ENCODE measurements at regions not wholly inside any gene's neighbourhood (a gene's known extent, or its start where the extent isn't known, plus 50 kb on each side); places are given as distances from the start of the nearest gene placed in this dataset.
A peak's percentile ranks its signal among the peaks of the same experiment; 100 is the strongest.

DNA sequence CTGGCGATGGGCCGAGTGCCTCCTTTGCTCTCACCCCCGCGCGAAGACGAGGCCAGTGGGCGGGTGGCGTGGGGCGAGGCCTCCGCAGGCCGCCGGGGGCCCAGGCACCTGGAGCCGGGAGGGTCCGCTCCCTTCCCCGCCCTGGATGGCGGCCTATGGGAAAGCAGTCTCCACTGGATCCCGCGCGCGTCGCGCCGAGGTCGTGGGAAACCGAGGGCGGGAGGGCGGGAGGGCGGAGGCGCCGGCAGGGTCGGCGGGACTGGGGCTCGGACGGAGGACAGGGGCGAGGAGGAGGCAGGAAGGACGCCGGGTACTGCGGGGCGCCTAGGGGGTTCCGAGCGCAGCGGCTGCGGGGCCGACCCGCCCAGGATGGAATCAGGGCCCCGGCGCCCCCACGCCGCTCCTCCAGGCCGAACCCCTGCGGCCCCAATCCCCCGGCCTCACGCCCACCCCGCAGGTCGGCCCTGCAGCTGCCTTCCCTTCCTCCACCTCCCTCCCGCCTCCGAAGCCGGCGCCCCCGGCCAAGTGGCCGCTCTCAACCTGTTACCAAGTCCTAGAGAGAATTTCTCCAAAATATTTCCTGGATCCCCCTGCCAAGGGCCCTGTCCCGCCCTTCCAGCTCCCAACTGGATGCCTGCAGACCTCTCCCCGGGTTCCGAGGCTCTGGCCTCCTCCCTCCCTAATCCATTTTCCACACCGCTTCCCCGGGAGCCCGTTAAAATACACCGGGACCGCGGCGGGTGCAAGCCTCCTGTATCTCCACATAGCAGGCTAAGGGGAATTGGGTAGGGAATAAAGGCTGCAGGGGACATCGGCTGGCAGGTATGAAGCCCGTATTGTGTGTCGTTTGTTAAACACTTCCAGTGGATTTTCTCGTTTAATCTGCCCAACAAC, 146.3 kb downstream of the ERCC6L2 start:
- Histone ChIP-seq H3K4me1 (no peaks in the 10 kb centered on the region), H3K4me2 (peak overlapping the region; percentile 76), H3K4me3 (peak overlapping the region; percentile 42), H3K27ac (peak overlapping the region; percentile 65 to 89), H3K9me3 (no peaks in the 10 kb centered on the region)
- TF ChIP-seq ESRRA (IDR thresholded peaks at IDR 0.05; ENCODE audit: borderline replicate concordance, low read length), result no peak
- WGBS (ENCODE audit: missing lambda C conversion rate), result 67% methylated on average over 33 of the region's 75 CpGs
- ATAC-seq, result peak; percentile 36 to 58; a peak in 5 of 6 replicates
- POLR2A ChIA-PET, result no interaction called here
- no peak for DNase-seq (ENCODE audit: low read depth in 1 of 2, low spot score in 1 of 2)
- no peak for FAIRE-seq
- CTCF ChIA-PET, result no interaction called here

DNA sequence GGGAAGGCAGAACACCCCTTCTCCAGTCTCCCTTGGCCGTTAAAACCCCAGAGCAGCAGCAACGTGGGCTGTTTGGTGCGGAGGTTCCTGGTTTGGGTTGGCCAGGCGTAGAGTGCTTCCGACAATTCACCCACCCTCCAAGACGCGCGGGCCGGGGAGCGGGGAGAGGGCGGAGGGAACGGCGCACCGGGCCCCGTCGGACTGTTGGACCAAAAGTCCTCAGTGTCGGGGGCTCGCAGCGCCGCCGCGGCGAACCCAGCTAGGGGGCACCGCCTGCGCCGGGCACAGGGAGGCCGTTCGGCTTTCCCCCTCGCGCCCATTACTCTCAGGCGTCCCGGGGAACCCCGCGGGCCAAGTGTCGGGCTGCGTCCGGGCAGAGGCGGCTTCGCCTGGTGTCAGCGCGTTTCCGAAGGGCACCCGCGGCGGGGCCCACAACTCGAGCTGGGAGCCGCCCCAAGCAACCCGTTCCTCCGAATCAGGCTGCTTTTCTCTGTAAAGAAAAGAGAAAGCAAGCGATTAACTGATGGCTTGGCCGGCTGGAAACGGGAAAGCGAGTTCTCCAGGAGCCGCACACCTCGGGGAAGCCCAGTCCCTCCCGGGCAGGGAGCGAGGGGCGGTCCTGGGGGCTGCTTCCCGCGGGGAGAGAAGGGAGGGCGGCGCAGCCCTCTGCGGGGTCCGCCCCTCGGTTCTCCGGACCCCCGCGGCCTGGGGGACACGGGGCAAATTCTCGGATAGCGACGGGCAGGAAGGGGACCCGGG, 145.5 kb downstream of the ERCC6L2 start:
- H3K27ac ChIP-seq, result peak overlapping the region; percentile 65 to 89

DNA sequence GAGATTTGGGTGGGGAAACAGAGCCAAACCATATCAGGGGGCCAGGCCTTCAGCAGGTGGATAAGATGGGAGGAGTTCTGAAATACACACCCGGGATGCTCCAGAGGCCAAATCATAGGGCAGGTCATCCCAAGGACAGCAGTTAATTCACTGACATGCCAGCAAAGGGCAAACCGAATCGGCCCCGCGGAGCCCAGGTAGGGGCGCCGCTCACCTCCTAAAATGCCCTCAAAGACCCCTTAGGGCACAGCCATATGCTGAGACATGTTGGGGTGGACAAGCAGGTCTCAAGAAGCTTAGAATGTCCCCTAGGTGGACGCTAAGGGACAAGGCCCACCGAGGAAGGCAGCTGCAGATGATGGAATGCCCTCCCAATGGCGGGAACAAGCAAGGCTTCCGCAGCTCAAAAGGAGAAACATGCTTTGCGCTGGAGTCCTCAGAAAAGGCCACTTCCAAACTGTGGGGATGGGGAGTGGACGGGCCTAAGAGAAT, 144.9 kb downstream of the ERCC6L2 start:
- no peak for FAIRE-seq
- POLR2A ChIA-PET, result no interaction called here

More for the DNA sequence above, 145.5 kb downstream of the ERCC6L2 start:
- ChIA-PET CTCF (interaction anchor here (0.7 kb wide), 1 partner anchor 197 kb away, joined by 3 read pairs; no protein-coding TSS in a partner anchor), POLR2A (no interaction called here)
- DNase-seq (ENCODE audit: low read depth in 1 of 2, low spot score in 1 of 2) (no peak), ATAC-seq (peak; percentile 28 to 72; a peak in 5 of 6 replicates), FAIRE-seq (no peak)
- Histone ChIP-seq H3K4me1 (no peaks in the 10 kb centered on the region), H3K4me3 (peak overlapping the region; percentile 42), H3K9me3 (no peaks in the 10 kb centered on the region), H3K4me2 (peak overlapping the region; percentile 76)
- 59% methylated on average over 53 of the region's 73 CpGs for WGBS (ENCODE audit: missing lambda C conversion rate)
- no peak for TF ChIP-seq EHF (CRISPR knock-in tag; IDR thresholded peaks at IDR 0.05)
- no peak for TF ChIP-seq NR3C1 (IDR thresholded peaks at IDR 0.05)
- TF ChIP-seq NFE2L2 (conservative IDR thresholded peaks at IDR 0.05; ENCODE audit: low read length), result no peak
- TF ChIP-seq, protein P1, sequence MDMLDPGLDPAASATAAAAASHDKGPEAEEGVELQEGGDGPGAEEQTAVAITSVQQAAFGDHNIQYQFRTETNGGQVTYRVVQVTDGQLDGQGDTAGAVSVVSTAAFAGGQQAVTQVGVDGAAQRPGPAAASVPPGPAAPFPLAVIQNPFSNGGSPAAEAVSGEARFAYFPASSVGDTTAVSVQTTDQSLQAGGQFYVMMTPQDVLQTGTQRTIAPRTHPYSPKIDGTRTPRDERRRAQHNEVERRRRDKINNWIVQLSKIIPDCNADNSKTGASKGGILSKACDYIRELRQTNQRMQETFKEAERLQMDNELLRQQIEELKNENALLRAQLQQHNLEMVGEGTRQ (IDR thresholded peaks at IDR 0.05), result no peak
- no peak for TF ChIP-seq JUNB (IDR thresholded peaks at IDR 0.05)
- TF ChIP-seq HDAC2 (IDR thresholded peaks at IDR 0.05), result no peak
- TF ChIP-seq TFCP2L1 (CRISPR knock-in tag; IDR thresholded peaks at IDR 0.05), result no peak
- TF ChIP-seq, protein P2, sequence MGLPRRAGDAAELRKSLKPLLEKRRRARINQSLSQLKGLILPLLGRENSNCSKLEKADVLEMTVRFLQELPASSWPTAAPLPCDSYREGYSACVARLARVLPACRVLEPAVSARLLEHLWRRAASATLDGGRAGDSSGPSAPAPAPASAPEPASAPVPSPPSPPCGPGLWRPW (IDR thresholded peaks at IDR 0.05), result no peak
- TF ChIP-seq HOXA7 (CRISPR knock-in tag; IDR thresholded peaks at IDR 0.05), result no peak
- no peak for TF ChIP-seq NPAS2 (CRISPR knock-in tag; IDR thresholded peaks at IDR 0.05; ENCODE audit: borderline replicate concordance)
- no peak for TF ChIP-seq RCOR1 (IDR thresholded peaks at IDR 0.05; ENCODE audit: low read depth, low read length)
- TF ChIP-seq MYC (IDR thresholded peaks at IDR 0.05; ENCODE audit: borderline replicate concordance, low read length), result no peak
- TF ChIP-seq, protein P3, sequence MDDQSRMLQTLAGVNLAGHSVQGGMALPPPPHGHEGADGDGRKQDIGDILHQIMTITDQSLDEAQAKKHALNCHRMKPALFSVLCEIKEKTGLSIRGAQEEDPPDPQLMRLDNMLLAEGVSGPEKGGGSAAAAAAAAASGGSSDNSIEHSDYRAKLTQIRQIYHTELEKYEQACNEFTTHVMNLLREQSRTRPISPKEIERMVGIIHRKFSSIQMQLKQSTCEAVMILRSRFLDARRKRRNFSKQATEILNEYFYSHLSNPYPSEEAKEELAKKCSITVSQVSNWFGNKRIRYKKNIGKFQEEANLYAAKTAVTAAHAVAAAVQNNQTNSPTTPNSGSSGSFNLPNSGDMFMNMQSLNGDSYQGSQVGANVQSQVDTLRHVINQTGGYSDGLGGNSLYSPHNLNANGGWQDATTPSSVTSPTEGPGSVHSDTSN (IDR thresholded peaks at IDR 0.05), result no peak
- no peak for TF ChIP-seq JUN (IDR thresholded peaks at IDR 0.05)
- TF ChIP-seq EP300 (IDR thresholded peaks at IDR 0.05), result no peak
- no peak for TF ChIP-seq CBX2 (IDR thresholded peaks at IDR 0.05; ENCODE audit: borderline replicate concordance, low read depth)
- no peak for TF ChIP-seq HOXB5 (CRISPR knock-in tag; IDR thresholded peaks at IDR 0.05)
- no peak for TF ChIP-seq BHLHE40 (IDR thresholded peaks at IDR 0.05; ENCODE audit: low read depth, low read length)
- TF ChIP-seq, protein P4, sequence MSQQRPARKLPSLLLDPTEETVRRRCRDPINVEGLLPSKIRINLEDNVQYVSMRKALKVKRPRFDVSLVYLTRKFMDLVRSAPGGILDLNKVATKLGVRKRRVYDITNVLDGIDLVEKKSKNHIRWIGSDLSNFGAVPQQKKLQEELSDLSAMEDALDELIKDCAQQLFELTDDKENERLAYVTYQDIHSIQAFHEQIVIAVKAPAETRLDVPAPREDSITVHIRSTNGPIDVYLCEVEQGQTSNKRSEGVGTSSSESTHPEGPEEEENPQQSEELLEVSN (IDR thresholded peaks at IDR 0.05; ENCODE audit: borderline replicate concordance, low read depth), result no peak; the same call in 1 of the 2 replicates

More for the DNA sequence above, 144.9 kb downstream of the ERCC6L2 start:
- TF ChIP-seq ZFP36 (IDR thresholded peaks at IDR 0.05; ENCODE audit: borderline replicate concordance, partially characterized antibody), result no peak
- TF ChIP-seq, protein P5, sequence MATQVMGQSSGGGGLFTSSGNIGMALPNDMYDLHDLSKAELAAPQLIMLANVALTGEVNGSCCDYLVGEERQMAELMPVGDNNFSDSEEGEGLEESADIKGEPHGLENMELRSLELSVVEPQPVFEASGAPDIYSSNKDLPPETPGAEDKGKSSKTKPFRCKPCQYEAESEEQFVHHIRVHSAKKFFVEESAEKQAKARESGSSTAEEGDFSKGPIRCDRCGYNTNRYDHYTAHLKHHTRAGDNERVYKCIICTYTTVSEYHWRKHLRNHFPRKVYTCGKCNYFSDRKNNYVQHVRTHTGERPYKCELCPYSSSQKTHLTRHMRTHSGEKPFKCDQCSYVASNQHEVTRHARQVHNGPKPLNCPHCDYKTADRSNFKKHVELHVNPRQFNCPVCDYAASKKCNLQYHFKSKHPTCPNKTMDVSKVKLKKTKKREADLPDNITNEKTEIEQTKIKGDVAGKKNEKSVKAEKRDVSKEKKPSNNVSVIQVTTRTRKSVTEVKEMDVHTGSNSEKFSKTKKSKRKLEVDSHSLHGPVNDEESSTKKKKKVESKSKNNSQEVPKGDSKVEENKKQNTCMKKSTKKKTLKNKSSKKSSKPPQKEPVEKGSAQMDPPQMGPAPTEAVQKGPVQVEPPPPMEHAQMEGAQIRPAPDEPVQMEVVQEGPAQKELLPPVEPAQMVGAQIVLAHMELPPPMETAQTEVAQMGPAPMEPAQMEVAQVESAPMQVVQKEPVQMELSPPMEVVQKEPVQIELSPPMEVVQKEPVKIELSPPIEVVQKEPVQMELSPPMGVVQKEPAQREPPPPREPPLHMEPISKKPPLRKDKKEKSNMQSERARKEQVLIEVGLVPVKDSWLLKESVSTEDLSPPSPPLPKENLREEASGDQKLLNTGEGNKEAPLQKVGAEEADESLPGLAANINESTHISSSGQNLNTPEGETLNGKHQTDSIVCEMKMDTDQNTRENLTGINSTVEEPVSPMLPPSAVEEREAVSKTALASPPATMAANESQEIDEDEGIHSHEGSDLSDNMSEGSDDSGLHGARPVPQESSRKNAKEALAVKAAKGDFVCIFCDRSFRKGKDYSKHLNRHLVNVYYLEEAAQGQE (IDR thresholded peaks at IDR 0.05), result no peak
- no peak for TF ChIP-seq ZNF302 (CRISPR knock-in tag; IDR thresholded peaks at IDR 0.05)
- no peak for TF ChIP-seq HOXA7 (CRISPR knock-in tag; IDR thresholded peaks at IDR 0.05)
- no peak for TF ChIP-seq ZC3H11A (IDR thresholded peaks at IDR 0.05)
- TF ChIP-seq, protein P6, sequence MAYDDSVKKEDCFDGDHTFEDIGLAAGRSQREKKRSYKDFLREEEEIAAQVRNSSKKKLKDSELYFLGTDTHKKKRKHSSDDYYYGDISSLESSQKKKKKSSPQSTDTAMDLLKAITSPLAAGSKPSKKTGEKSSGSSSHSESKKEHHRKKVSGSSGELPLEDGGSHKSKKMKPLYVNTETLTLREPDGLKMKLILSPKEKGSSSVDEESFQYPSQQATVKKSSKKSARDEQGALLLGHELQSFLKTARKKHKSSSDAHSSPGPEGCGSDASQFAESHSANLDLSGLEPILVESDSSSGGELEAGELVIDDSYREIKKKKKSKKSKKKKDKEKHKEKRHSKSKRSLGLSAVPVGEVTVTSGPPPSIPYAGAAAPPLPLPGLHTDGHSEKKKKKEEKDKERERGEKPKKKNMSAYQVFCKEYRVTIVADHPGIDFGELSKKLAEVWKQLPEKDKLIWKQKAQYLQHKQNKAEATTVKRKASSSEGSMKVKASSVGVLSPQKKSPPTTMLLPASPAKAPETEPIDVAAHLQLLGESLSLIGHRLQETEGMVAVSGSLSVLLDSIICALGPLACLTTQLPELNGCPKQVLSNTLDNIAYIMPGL (CRISPR knock-in tag; IDR thresholded peaks at IDR 0.05; ENCODE audit: borderline replicate concordance), result no peak
- Histone ChIP-seq H3K4me2 (peak overlapping the region; percentile 76; the same call in 2 of the 3 replicates), H3K4me3 (no peak overlapping the region), H3K4me1 (no peaks in the 10 kb centered on the region), H3K9me3 (no peaks in the 10 kb centered on the region), H3K27ac (no peak overlapping the region)
- ATAC-seq, result no peak
- WGBS (ENCODE audit: missing lambda C conversion rate), result 94% methylated on average over 13 of the region's 13 CpGs
- CTCF ChIA-PET, result interaction anchor here (0.7 kb wide), 1 partner anchor 197 kb away, joined by 3 read pairs; no protein-coding TSS in a partner anchor
- DNase-seq (ENCODE audit: low read depth in 1 of 2, low spot score in 1 of 2), result no peak
